A549 (cell line): ENCODE measurements at regions not wholly inside any gene's neighbourhood (a gene's known extent, or its start where the extent isn't known, plus 50 kb on each side); places are given as distances from the start of the nearest gene placed in this dataset.

Experiments
- ATAC-seq, 2 experiments: fragments of 200-7000 bp in 1 of 2; fragments of >200 bp in 1 of 2; cut with Nextera tagmentation in 1 of 2; cut with Tn5 transposase in 1 of 2; 3 replicates each; pipeline versions ENCODE4 v1.8.0 to v1.9.1; 2018 to 2020; ENCODE audit warnings: mild to moderate bottlenecking in 1 of 2, moderate library complexity in 1 of 2
- CTCF ChIA-PET: fragments of 300-600 bp; sonication (Branson Sonifier 250); formaldehyde crosslinking; extraction: SDS; loops from one replicate; lab custom pipeline; 2021; ENCODE audit warnings: antibody characterized with exemption, inconsistent platforms; lab: Yijun Ruan, JAX
- POLR2A ChIA-PET: fragments of 350-600 bp; formaldehyde crosslinking; extraction: SDS; loops from one replicate; lab custom pipeline; 2021; ENCODE audit warnings: antibody characterized with exemption, inconsistent platforms; lab: Yijun Ruan, JAX
- DNase-seq, 2 experiments: peaks; one replicate each; pipeline versions ENCODE4 v3.0.0 to v3.0.0-alpha.2; 2011 to 2016; ENCODE audit warnings: low read depth in 1 of 2, low spot score in 1 of 2
- FAIRE-seq: peaks from 2 replicates; lab custom pipeline; 2011; peaks lifted over from hg19 to GRCh38; lab: Jason Lieb, UNC
- H3K27ac ChIP-seq, 2 experiments: fragments of >200 bp; sonication (Bioruptor Twin); formaldehyde crosslinking; 3 replicates each; pipeline ENCODE4 v1.5.1; 2016 to 2017
- H3K4me1 ChIP-seq: fragments of >200 bp; sonication (Bioruptor Twin); formaldehyde crosslinking; 3 replicates; pipeline ENCODE4 v1.6.1; 2016
- H3K4me2 ChIP-seq: fragments of >200 bp; sonication (Bioruptor Twin); formaldehyde crosslinking; 3 replicates; pipeline ENCODE4 v1.6.1; 2016
- H3K4me3 ChIP-seq: fragments of >200 bp; sonication (Bioruptor Twin); formaldehyde crosslinking; 3 replicates; pipeline ENCODE4 v1.5.1; 2016
- H3K9me3 ChIP-seq: fragments of >200 bp; sonication (Bioruptor Twin); formaldehyde crosslinking; 3 replicates; pipeline ENCODE4 v1.6.1; 2016
- ATOH8 ChIP-seq: fragments of 250-450 bp; sonication (Bioruptor Pico); IDR thresholded peaks from 2 replicates; pipeline ENCODE4 v1.5.0; 2020; ENCODE audit warnings: low read depth, mild to moderate bottlenecking, moderate library complexity
- CBX2 ChIP-seq: fragments of 200-600 bp; sonication (generic); IDR thresholded peaks from 2 replicates; pipeline ENCODE4 v1.6.1; 2016; ENCODE audit warnings: low read depth, mild to moderate bottlenecking, borderline replicate concordance
- CBX8 ChIP-seq: fragments of 200-600 bp; sonication (generic); IDR thresholded peaks from 2 replicates; pipeline ENCODE4 v1.6.1; 2016
- CHD2 ChIP-seq: fragments of 150-350 bp; IDR thresholded peaks from 2 replicates; pipeline ENCODE4 v1.6.1; 2014; ENCODE audit warnings: low read length; ENCODE audit not compliant: partially characterized antibody
- E2F6 ChIP-seq: IDR thresholded peaks from 2 replicates; pipeline ENCODE4 v1.6.1; 2012; ENCODE audit warnings: low read depth, borderline replicate concordance
- FOSL2 ChIP-seq, 2 experiments: fragments of 450-650 bp in 1 of 2; fragments of >200 bp in 1 of 2; sonication (Bioruptor Twin) in 1 of 2; formaldehyde crosslinking; IDR thresholded peaks; 2 replicates each; pipeline versions ENCODE4 v1.5.0 to v1.6.1; 2016 to 2020; ENCODE audit warnings: mild to moderate bottlenecking in 1 of 2, moderate library complexity in 1 of 2
- GATA3 ChIP-seq: IDR thresholded peaks from 2 replicates; pipeline ENCODE4 v1.6.1; 2012; ENCODE audit warnings: borderline replicate concordance
- HEYL ChIP-seq: fragments of 250-450 bp; sonication (Bioruptor Pico); IDR thresholded peaks from 2 replicates; pipeline ENCODE4 v1.8.0; 2021; ENCODE audit warnings: mild to moderate bottlenecking, moderate library complexity
- HMGXB4 ChIP-seq: fragments of 250-450 bp; sonication (Bioruptor Pico); IDR thresholded peaks from 2 replicates; pipeline ENCODE4 v1.5.0; 2021; ENCODE audit warnings: mild to moderate bottlenecking, moderate library complexity, borderline replicate concordance
- JUN ChIP-seq, 2 experiments: fragments of >200 bp; sonication (Bioruptor Twin); formaldehyde crosslinking; IDR thresholded peaks; 2 replicates in 1 of 2; 3 replicates in 1 of 2; pipeline ENCODE4 v1.6.1; 2016 to 2017
- MAZ ChIP-seq: fragments of 150-350 bp; IDR thresholded peaks from 2 replicates; pipeline ENCODE4 v1.6.1; 2014; ENCODE audit warnings: antibody characterized with exemption, low read depth, low read length, borderline replicate concordance
- NR3C1 ChIP-seq: fragments of >200 bp; sonication (Bioruptor Twin); formaldehyde crosslinking; IDR thresholded peaks from 3 replicates; pipeline ENCODE4 v1.6.1; 2017
- PBX3 ChIP-seq: IDR thresholded peaks from 2 replicates; pipeline ENCODE4 v1.6.1; 2012
- PHF8 ChIP-seq: fragments of 200-600 bp; sonication (generic); IDR thresholded peaks from 2 replicates; pipeline ENCODE4 v1.6.1; 2016; ENCODE audit warnings: low read depth, mild to moderate bottlenecking, antibody characterized with exemption, moderate library complexity, borderline replicate concordance
- POLR2AphosphoS2 ChIP-seq: conservative IDR thresholded peaks from 2 replicates; pipeline ENCODE4 v1.6.1; 2012; ENCODE audit warnings: low read length, improper control_type of control experiment, inconsistent platforms
- RNF2 ChIP-seq: fragments of 200-600 bp; sonication (generic); IDR thresholded peaks from 2 replicates; pipeline ENCODE4 v1.6.1; 2016; ENCODE audit warnings: low read depth, mild to moderate bottlenecking, antibody characterized with exemption, moderate library complexity, borderline replicate concordance
- SREBF2 ChIP-seq: fragments of 450-650 bp; IDR thresholded peaks from 2 replicates; pipeline ENCODE4 v1.6.1; 2014; ENCODE audit warnings: mild to moderate bottlenecking, moderate library complexity
- TFCP2L1 ChIP-seq: fragments of 250-450 bp; sonication (Bioruptor Pico); IDR thresholded peaks from 2 replicates; pipeline ENCODE4 v1.5.0; 2021; ENCODE audit warnings: mild to moderate bottlenecking
- ZSCAN20 ChIP-seq: fragments of 250-450 bp; sonication (Bioruptor Pico); IDR thresholded peaks from 2 replicates; pipeline ENCODE4 v1.8.0; 2022; ENCODE audit warnings: mild to moderate bottlenecking, moderate library complexity
- WGBS: methylation state at CpG from one replicate; pipeline ENCODE4 v1.1.6; 2017; ENCODE audit errors: missing lambda C conversion rate; 5-methylcytosine and 5-hydroxymethylcytosine counted together

- Histone ChIP-seq H3K4me3 (no peak overlapping the region), H3K27ac (no peak overlapping the region), H3K4me1 (no peaks in the 10 kb centered on the region), H3K4me2 (no peak overlapping the region), H3K9me3 (no peaks in the 10 kb centered on the region)
- POLR2A ChIA-PET, result no interaction called here
- CTCF ChIA-PET, result interaction anchor here (1.6 kb wide), 1 partner anchor 74 kb away, joined by 4 read pairs; no protein-coding TSS in a partner anchor
- ATAC-seq (no peak), DNase-seq (no peak), FAIRE-seq (no peak)
- TF ChIP-seq FOSL2 (IDR thresholded peaks at IDR 0.05), result no peak
- TF ChIP-seq FOSL2 (CRISPR knock-in tag; IDR thresholded peaks at IDR 0.05), result no peak
- no peak for TF ChIP-seq HEYL (CRISPR knock-in tag)
- TF ChIP-seq CBX8, result no peak
- TF ChIP-seq CHD2, result no peak
- no peak for TF ChIP-seq NR3C1
- no peak for TF ChIP-seq RNF2
- no peak for TF ChIP-seq PBX3
- TF ChIP-seq MAZ, result no peak
- no peak for TF ChIP-seq CBX2
- no peak for TF ChIP-seq E2F6
- TF ChIP-seq HMGXB4 (CRISPR knock-in tag), result no peak
- TF ChIP-seq ZSCAN20 (CRISPR knock-in tag), result no peak
- no peak for TF ChIP-seq JUN (IDR thresholded peaks at IDR 0.05)
- TF ChIP-seq POLR2AphosphoS2, result no peak
- TF ChIP-seq GATA3, result no peak
- TF ChIP-seq TFCP2L1 (CRISPR knock-in tag), result no peak
- TF ChIP-seq SREBF2, result no peak
- TF ChIP-seq PHF8, result no peak
- WGBS, result 22% methylated on average over 3 of the region's 3 CpGs
Observed at GRCh38 chr4:15322006-15322405, 105.8 kb upstream of the C1QTNF7 start.

GRCh38 chr4:15325987-15326386, 101.8 kb upstream of the C1QTNF7 start:
- no peak overlapping the region for H3K4me3 ChIP-seq
- TF ChIP-seq FOSL2 (IDR thresholded peaks at IDR 0.05) (no peak), FOSL2 (CRISPR knock-in tag; IDR thresholded peaks at IDR 0.05) (0 out of 2 replicates have a peak, but pooled peaks have one; percentile 30), ATOH8 (CRISPR knock-in tag) (no peak)
- H3K4me2 ChIP-seq, result no peak overlapping the region
- ChIA-PET CTCF (no interaction called here), POLR2A (no interaction called here)
- H3K9me3 ChIP-seq, result no peaks in the 10 kb centered on the region
- no peak for ATAC-seq
- no peaks in the 10 kb centered on the region for H3K4me1 ChIP-seq
- DNase-seq, result no peak
- no peak overlapping the region for H3K27ac ChIP-seq
- WGBS, result 38% methylated on average over 5 of the region's 5 CpGs
- FAIRE-seq, result no peak
